Prostate gland (tissue), 2 donors: ENCODE measurements at regions not wholly inside any gene's neighbourhood (a gene's known extent, or its start where the extent isn't known, plus 50 kb on each side); places are given as distances from the start of the nearest gene placed in this dataset.
"Not testable (repeated sequence)": the region's sequence is repeated elsewhere in the genome, so short reads cannot be mapped to it uniquely, and the experiment has no call there.

Experiments used
- DNase-seq: peaks from one replicate; pipeline ENCODE4 v3.0.0-alpha.2; 2019; ENCODE audit warnings: low spot score
- H3K27ac ChIP-seq, 2 donors: fragments of 200-600 bp; sonication (generic); 2 replicates each; pipeline ENCODE4 v1.5.1; 2017 to 2019
- H3K27me3 ChIP-seq: fragments of 200-600 bp; sonication (generic); replicated peaks from 2 replicates; pipeline ENCODE4 v1.5.1; 2019; ENCODE audit not compliant: insufficient read depth
- H3K36me3 ChIP-seq, 2 donors: fragments of 200-600 bp; sonication (generic); 1 replicate in 1 of 2; 2 replicates in 1 of 2; pipeline versions ENCODE4 v1.5.1 to v1.8.1; 2017 to 2019
- H3K4me1 ChIP-seq: fragments of 200-600 bp; sonication (generic); replicated peaks from 2 replicates; pipeline ENCODE4 v1.5.1; 2019
- H3K4me3 ChIP-seq, 2 donors: fragments of 200-600 bp; sonication (generic); 2 replicates each; pipeline ENCODE4 v1.5.1; 2017 to 2019
- H3K9me3 ChIP-seq: fragments of 200-600 bp; sonication (generic); 2 replicates; pipeline ENCODE4 v1.5.1; 2017
- POLR2A ChIP-seq: fragments of 450-650 bp; IDR thresholded peaks from one replicate; pipeline ENCODE4 v1.6.1; 2016; ENCODE audit warnings: antibody characterized with exemption, mild to moderate bottlenecking
- POLR2AphosphoS5 ChIP-seq: sonication (generic); formaldehyde crosslinking; IDR thresholded peaks from one replicate; pipeline ENCODE4 v1.6.1; 2017; ENCODE audit warnings: antibody characterized with exemption
- WGBS: methylation state at CpG from one replicate; pipeline ENCODE4 v1.1.5; 2018; 5-methylcytosine and 5-hydroxymethylcytosine counted together
- intact Hi-C: fragments of 100-400 bp; cut with DNase I; formaldehyde crosslinking; loops from one replicate; pipeline ENCODE4 v1.14.2; 2022
- TF ChIP-seq, protein P1 (sequence below), 4 experiments: fragments of 200-600 bp in 2 of 4; fragments of 450-650 bp in 2 of 4; sonication (generic) in 2 of 4; IDR thresholded peaks; 1 replicate in 3 of 4; 2 replicates in 1 of 4; pipeline ENCODE4 v1.5.1; 2016 to 2019; ENCODE audit warnings: antibody characterized with exemption in 4 of 4, mild to moderate bottlenecking in 2 of 4, moderate library complexity in 2 of 4

DNA sequence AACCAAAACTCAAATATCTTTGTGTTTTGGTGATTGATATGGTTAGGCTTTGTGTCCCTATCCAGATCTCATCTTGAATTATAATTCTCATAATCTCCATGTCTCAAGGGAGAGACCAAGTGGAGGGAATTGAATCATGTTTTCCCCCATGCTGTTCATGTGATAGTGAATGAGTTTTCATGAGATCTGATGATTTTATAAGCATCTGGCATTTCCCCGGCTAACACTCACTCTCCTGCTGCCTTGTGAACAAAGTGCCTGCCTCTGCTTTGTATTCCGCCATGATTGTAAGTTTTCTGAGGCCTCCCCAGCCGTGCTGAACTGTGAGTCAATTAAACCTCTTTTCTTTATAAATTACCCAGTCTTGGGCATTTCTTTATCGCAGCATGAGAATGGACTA is 419.5 kb downstream of the SH2D4B start:
- Histone ChIP-seq H3K27me3 (no peaks in the 10 kb centered on the region), H3K9me3 (no peaks in the 10 kb centered on the region), H3K27ac (no peak overlapping the region), H3K4me3 (no peak overlapping the region), H3K36me3 (no peaks in the 10 kb centered on the region), H3K4me1 (no peaks in the 10 kb centered on the region)
- TF ChIP-seq POLR2AphosphoS5 = no peak
- TF ChIP-seq, protein P1, sequence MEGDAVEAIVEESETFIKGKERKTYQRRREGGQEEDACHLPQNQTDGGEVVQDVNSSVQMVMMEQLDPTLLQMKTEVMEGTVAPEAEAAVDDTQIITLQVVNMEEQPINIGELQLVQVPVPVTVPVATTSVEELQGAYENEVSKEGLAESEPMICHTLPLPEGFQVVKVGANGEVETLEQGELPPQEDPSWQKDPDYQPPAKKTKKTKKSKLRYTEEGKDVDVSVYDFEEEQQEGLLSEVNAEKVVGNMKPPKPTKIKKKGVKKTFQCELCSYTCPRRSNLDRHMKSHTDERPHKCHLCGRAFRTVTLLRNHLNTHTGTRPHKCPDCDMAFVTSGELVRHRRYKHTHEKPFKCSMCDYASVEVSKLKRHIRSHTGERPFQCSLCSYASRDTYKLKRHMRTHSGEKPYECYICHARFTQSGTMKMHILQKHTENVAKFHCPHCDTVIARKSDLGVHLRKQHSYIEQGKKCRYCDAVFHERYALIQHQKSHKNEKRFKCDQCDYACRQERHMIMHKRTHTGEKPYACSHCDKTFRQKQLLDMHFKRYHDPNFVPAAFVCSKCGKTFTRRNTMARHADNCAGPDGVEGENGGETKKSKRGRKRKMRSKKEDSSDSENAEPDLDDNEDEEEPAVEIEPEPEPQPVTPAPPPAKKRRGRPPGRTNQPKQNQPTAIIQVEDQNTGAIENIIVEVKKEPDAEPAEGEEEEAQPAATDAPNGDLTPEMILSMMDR (IDR thresholded peaks at IDR 0.05) = no peak
- no peak for TF ChIP-seq POLR2A
- intact Hi-C loops = no loop called here
- DNase-seq = no peak
- WGBS = 94% methylated on average over 4 of the region's 4 CpGs

DNA sequence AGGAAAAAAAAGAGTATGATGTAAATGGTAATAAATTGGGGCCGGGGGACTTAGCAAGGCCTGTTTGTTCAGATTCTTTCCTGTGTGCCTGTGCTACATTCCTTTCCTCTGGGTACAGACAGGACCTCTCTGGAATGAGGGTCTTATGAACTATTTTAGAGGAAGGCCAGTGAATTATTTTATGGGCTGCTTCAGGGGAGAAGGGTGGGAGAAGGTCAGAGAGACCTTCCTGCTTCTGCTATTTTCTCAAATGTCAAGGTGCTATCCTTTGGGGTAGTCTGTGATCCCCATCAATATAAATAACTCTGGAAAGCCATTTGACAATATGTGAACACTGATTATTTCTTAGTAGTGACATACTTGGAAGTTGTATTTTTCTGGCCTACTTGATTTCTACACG is 426.5 kb downstream of the SH2D4B start:
- DNase-seq = no peak
- H3K27ac ChIP-seq = no peak overlapping the region
- no peak overlapping the region for H3K4me3 ChIP-seq
- H3K36me3 ChIP-seq = no peaks in the 10 kb centered on the region
- WGBS = 54% methylated on average over 2 of the region's 2 CpGs
- no peaks in the 10 kb centered on the region for H3K27me3 ChIP-seq
- intact Hi-C loops = no loop called here
- no peaks in the 10 kb centered on the region for H3K9me3 ChIP-seq
- no peak for TF ChIP-seq POLR2AphosphoS5
- no peaks in the 10 kb centered on the region for H3K4me1 ChIP-seq

DNA sequence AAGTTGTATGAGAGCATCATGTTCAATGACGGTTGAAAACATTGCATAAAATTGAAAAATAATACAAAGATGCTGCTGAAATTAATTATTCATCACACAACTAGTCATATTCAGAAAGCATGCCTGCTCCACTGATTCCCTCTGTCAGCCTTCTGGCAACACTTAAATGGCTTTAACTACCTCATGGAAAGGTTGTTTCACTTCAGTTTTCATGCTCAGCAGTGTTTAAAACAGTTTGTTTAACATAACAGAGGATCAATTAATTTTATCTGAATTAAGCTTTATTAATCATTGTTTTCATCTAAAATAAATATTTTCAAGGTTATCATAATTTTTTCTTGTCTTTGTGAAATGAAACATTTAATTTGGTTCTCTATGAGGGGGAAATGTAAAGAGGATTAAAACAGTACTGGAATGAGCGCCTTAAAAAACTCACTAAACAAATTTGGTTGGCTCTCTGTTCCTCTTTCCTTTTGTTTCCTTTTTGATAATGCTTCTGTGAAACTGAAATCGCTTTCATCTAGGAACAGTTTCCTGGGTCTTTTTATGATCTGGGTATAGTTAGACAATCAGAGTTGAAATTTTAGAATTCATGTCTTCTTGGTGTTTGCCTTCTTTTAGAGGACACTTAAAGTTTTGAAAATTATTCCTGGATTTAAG is 427.4 kb downstream of the SH2D4B start:
- 56% methylated on average over 3 of the region's 3 CpGs for WGBS
- Histone ChIP-seq H3K4me1 (no peaks in the 10 kb centered on the region), H3K36me3 (no peaks in the 10 kb centered on the region), H3K4me3 (no peak overlapping the region), H3K27ac (no peak overlapping the region), H3K9me3 (no peaks in the 10 kb centered on the region), H3K27me3 (no peaks in the 10 kb centered on the region)
- intact Hi-C loops = no loop called here
- no peak for DNase-seq
- TF ChIP-seq POLR2AphosphoS5 (no peak), POLR2A (no peak)
- TF ChIP-seq, protein P1 (IDR thresholded peaks at IDR 0.05) = no peak

DNA sequence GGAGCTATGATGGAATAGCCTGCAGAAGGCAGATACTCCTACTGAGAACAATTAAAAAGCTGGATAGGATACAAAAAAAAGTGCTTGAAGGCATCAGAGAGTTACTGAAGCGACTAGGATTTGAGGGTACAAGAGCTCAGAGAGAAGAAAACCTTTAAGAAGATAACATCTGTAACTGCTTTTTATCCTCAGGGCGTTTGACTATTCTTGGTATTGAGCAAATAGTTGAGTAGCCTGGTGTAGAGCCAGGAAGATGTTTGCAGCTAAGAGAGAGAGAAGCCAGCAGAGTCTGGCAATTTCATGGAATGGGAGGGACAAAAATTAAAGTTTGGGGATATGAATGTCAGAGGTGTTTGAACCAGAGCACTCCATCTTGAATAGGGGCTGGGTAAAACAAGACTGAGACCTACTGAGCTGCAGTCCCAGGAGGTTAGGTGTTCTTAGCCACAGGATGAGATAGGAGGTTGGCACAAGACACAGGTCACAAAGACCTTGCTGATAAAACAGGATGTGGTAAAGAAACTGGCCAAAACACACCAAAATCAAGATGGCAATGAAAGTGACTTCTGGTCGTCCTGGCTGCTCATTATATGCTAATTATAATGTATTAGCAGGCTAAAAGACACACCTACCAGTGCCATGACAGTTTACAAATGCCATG is 428.8 kb downstream of the SH2D4B start:
- Histone ChIP-seq H3K36me3 (no peaks in the 10 kb centered on the region), H3K9me3 (no peaks in the 10 kb centered on the region), H3K27me3 (no peaks in the 10 kb centered on the region), H3K27ac (no peak overlapping the region), H3K4me1 (no peaks in the 10 kb centered on the region), H3K4me3 (no peak overlapping the region)
- no peak for TF ChIP-seq POLR2AphosphoS5
- no peak for TF ChIP-seq POLR2A
- TF ChIP-seq, protein P1 (IDR thresholded peaks at IDR 0.05) = no peak
- intact Hi-C loops = no loop called here
- peak; percentile 21 for DNase-seq
- WGBS = 17% methylated on average over 3 of the region's 3 CpGs

DNA sequence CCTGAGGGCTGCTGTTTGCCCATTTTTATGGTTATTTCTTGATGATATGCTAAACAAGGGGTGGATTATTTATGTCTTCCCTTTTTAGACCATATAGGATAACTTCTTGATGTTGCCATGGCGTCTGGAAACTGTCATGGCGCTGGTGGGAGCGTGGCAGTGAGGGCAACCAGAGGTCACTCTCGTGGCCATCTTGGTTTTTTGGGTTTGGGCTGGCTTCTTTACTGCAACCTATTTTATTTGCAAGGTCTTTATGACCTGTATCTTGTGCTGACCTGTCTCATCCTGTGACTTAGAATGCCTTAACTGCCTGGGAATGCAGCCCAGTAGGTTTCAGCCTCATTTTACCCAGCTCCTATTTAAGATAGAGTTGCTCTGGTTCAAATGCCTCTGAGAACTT is 429.7 kb downstream of the SH2D4B start:
- intact Hi-C loops, H3K4me1 ChIP-seq: not testable (repeated sequence)
- 95% methylated on average over 4 of the region's 4 CpGs for WGBS

DNA sequence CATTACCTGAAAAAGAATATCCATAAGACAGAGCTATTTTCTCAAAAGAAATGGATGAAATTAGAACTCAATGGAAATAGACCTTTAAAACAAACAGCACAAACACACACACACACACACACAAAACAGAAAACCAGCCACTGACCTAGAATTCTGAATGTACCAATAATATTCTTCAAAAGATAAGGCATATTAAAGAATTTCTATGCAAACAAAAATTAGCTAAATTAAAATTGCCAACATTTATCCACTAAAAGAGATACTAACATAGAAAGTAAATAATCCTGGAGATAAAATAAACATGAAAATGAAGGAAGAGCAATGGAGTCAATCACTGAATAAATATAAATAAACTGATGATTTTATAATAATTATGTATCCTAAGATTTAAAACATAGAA is 431.2 kb downstream of the SH2D4B start:
- intact Hi-C loops = no loop called here
- no peak for DNase-seq

More for the DNA sequence above, 429.7 kb downstream of the SH2D4B start:
- not testable (repeated sequence) for H3K27ac ChIP-seq, DNase-seq, H3K4me3 ChIP-seq, H3K27me3 ChIP-seq, H3K36me3 ChIP-seq, H3K9me3 ChIP-seq

More for the DNA sequence above, 431.2 kb downstream of the SH2D4B start:
- TF ChIP-seq POLR2A (no peak), POLR2AphosphoS5 (no peak)
- TF ChIP-seq, protein P1 (IDR thresholded peaks at IDR 0.05) = no peak
- no peaks in the 10 kb centered on the region for H3K9me3 ChIP-seq
- no peak overlapping the region for H3K4me3 ChIP-seq
- H3K27me3 ChIP-seq = no peaks in the 10 kb centered on the region
- no peaks in the 10 kb centered on the region for H3K4me1 ChIP-seq
- H3K27ac ChIP-seq = no peak overlapping the region
- no peaks in the 10 kb centered on the region for H3K36me3 ChIP-seq
